Kidney tubule cell (primary cell): ENCODE measurements at regions not wholly inside any gene's neighbourhood (a gene's known extent, or its start where the extent isn't known, plus 50 kb on each side); places are given as distances from the start of the nearest gene placed in this dataset.

Experiments used
- DNase-seq: peaks from one replicate; pipeline ENCODE4 v3.0.0-alpha.2; 2018; ENCODE audit warnings: low spot score

DNA sequence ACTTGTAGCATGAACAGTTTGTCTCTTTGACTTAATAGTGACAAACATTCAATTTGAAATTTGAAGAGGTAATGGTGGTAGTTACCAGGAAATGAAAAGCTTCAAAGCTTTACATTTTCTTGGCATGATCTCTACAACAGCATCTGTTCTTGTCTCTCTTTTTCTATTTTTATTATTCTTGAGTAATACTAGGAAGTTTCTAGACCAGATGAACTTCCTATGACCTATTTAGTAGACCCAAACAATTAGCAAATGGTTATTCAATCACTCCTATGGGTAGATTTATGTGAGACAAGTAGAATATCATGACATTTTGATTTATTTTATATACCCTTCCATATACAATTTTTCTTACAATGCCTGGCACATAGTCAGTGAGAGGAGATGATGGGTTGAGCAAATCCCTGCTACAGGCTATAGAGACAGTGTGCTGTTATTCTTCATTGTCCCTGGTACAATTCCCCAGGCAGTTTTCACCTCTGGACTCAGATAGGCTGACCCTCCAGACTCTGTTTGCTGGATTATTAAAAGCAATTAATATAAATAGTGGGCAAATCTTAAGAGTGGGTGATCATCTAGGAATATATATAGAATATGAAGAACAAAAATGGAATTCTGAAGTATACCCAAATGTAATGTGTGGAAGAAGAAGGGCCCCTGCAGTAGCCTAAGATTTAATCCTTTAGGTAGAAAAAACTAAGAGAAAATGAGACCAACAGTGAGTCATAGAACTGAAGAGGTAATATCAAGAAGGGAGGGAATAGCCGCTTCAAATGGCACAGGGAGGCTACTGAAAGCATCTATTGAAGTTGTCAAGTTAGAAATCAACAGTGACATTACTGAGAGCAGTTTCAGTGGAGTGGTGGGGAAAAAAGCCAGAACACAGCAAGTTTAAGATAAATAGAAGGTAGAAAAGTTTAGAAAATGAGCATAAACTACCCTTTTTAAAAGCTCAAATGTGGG is 512.0 kb downstream of the FOXG1 start:
- DNase-seq: no peak

DNA sequence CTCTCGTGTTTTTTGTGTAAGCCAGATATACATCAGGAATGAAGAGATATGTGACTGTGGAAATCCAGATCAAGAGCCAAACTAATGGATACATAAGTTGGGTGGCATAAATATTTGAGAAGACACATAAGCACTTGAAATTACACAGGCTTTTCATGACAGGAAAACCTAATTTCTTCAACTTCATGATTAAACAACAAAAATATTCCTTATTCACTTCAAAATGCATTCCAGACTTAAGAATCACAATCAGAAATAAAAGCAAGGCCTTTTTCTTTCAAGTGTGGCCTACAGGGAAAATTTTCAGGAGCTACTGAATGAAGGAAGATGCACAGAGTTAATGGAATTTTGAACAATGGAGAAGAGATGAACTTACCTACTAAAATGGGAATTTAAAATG is 515.6 kb downstream of the FOXG1 start:
- peak; percentile 4 for DNase-seq

- no peak for DNase-seq
These were observed 523.9 kb downstream of the FOXG1 start for GRCh38 chr14:29290441-29290840.

- no peak for DNase-seq
These were observed 532.8 kb downstream of the FOXG1 start for GRCh38 chr14:29299372-29299771.

GRCh38 chr14:29301571-29301970 is 535.0 kb downstream of the FOXG1 start:
- no peak for DNase-seq

DNA sequence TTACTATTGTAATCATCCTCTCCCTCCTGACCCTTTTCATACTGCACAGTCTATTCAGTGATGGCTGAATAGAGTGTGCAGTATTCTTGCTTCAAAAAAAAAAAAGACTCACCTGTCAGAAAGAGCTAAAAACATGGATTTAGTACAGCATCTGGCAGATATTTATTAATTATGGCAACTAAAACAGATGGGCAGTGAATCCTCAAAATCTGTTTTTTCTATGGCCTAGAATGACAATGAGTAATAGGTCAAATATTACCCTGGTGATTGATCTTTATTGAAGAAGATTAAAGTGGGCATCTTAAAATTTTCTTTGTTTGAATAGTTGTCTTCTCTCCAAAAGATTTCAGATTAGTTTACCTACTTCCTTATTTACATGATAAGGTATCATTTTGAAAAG is 543.6 kb downstream of the FOXG1 start:
- DNase-seq: no peak

DNA sequence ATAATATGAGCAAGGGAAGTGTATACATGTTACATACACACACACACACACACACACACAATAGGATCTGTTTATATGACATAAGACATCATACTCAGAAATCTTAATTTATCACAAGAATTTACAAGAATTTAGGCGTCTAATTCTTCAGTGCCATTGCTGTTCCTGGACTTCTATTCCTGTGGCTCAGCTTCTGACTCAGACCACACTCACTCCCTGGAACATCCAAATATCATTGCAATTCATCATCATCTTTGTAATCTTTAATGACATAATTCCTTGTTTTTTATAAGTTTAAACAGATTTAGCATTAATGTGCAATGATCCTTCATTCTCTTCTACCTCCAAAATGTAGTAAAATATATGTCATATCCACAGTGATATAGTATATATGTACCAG is 544.2 kb downstream of the FOXG1 start:
- peak; percentile 67 for DNase-seq

DNA sequence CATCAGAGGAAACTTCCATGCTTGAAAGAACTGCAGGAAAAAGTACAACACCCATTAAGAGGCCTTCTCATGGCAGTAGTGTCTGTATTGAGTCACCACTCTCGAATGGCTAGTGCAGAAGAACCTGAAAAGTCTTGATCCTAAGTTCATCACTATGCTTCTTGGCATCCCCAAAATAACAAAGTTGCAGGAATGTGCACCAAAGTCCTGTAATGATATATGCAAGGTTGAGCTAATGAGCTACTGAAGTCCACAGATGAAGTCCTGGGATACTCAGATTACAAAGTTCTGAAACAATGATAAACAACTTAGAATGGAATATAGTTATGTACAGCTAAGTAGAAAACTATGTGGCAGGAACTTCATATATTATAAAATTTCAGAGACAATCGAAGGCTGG is 545.4 kb downstream of the FOXG1 start:
- peak; percentile 26 for DNase-seq

DNA sequence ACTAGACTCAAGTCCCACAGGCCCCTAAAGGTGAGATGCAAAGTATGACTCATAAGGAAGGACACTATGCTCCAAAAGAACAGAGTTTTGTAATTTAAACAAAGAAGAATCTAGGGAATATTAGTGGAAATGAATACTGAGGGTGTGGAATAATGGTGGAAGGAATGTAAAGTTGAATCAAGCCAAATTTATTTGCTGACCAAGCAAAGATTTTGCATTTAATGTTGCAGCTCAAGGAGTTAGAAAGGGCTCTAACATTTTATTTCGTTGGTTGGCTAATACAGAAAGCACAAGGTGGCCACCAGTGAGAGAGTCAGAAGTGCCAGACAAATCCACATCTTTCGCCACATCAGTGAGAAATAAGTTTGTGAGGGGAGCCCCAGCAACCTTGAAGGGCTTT is 550.3 kb downstream of the FOXG1 start:
- no peak for DNase-seq

- no peak for DNase-seq
These were observed 550.8 kb downstream of the FOXG1 start for GRCh38 chr14:29317423-29317822.

GRCh38 chr14:29320286-29320685 is 553.7 kb downstream of the FOXG1 start:
- DNase-seq: peak; percentile 43

- DNase-seq: peak; percentile 73
These were observed 555.1 kb downstream of the FOXG1 start for GRCh38 chr14:29321646-29322045.

- peak; percentile 73 for DNase-seq
These were observed 573.0 kb downstream of the FOXG1 start for GRCh38 chr14:29339494-29340172.

- peak; percentile 56 for DNase-seq
These were observed 579.1 kb downstream of the PRKD1 start for GRCh38 chr14:29348504-29348903.

GRCh38 chr14:29350496-29350895 is 577.2 kb downstream of the PRKD1 start:
- no peak for DNase-seq

- no peak for DNase-seq
These were observed 575.5 kb downstream of the PRKD1 start for GRCh38 chr14:29351996-29352705.

DNA sequence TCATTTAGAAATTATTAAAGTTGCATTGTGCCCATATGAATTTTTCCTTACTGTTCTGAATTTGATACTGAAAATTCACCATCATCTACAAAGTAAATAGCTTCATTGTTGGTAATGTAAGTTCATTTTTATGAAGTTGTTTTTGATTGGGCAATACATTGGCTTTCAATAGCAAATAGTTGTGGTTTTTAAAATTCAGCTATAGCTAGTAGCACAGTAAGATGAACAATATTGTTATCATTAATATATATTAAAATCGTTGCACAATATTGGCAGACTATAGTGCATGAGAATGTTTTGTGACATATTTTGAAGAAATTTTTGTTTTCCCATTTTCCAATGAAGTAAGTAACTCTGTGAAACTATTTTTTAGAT is 575.0 kb downstream of the PRKD1 start:
- no peak for DNase-seq

- DNase-seq: no peak
These were observed 574.1 kb downstream of the PRKD1 start for GRCh38 chr14:29353513-29353912.

DNA sequence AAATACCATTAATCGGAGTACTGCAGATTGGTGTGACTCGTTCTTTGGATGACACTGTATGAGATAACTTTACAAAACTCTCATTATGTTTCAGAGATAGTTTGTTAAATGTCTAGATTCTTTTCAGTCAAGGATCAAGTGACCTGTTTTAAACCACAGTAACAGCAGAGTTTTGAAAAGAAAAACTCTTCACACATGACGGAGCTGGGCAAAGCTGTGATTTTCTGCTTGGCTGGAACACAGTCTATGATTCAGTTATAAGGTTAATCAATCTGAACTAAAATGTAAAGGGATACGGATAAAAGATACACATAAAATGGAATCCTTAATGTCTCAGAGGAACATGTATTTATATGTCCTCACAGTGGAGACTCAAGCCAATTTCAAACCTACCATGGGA is 573.2 kb downstream of the PRKD1 start:
- DNase-seq: peak; percentile 56

DNA sequence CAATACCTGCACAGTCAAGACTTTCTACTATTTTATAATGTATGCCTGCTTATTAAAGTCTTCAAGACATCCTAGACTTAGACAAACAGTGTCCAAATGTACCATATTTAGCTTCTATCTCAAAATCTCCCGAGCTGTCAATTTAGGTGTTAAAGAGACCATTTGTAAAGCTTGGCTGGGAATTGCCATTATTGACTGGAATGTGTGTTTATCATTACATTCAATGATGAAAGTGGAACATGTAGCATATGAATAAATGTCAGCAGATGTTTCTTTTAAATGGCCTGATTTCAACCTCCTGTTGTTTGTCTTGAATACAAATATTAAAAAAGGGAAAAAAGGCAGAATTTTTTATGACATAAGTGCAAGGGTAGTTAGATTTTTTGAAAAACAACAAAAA is 572.3 kb downstream of the PRKD1 start:
- DNase-seq: no peak

- DNase-seq: no peak
These were observed 571.8 kb downstream of the PRKD1 start for GRCh38 chr14:29355846-29356245.

DNA sequence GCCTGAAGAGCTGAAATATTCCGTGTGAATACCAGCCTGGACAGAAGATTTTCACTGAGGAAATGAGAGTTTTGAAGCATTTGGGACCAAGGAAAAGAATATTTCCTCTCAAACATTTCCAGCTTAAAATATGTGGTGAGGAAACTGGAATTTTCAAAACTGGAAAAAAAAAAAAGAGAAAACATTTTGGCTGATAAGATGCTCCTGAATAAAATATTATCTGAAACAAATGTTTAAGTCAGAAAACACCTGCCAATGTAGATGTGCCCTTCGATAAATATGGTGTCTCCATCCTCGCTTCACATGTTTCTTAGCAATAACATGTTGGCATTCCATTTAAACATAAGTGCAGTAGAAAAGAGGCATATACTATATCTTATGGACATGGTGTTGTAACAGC is 567.0 kb downstream of the PRKD1 start:
- DNase-seq: no peak

DNA sequence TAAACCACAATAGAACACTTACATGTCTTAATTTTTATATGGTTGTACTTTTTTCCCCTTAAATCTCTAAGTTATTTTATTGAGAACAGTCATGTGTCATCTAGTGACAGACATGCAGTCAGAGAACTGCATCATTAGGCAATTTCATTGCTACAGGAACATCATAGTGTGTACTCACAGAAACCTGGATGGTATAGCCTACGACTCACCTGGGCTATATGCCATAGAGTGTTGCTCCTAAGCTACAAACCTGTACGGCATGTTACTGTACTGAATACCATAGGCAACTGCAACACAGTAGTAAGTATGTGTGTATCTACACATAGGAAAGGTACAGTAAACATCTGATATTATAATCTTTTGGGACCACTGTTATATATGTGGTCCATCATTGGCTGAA is 557.6 kb downstream of the PRKD1 start:
- no peak for DNase-seq
